ENCODE measurements at regions not wholly inside any gene's neighbourhood (a gene's known extent, or its start where the extent isn't known, plus 50 kb on each side); places are given as distances from the start of the nearest gene placed in this dataset.

DNA sequence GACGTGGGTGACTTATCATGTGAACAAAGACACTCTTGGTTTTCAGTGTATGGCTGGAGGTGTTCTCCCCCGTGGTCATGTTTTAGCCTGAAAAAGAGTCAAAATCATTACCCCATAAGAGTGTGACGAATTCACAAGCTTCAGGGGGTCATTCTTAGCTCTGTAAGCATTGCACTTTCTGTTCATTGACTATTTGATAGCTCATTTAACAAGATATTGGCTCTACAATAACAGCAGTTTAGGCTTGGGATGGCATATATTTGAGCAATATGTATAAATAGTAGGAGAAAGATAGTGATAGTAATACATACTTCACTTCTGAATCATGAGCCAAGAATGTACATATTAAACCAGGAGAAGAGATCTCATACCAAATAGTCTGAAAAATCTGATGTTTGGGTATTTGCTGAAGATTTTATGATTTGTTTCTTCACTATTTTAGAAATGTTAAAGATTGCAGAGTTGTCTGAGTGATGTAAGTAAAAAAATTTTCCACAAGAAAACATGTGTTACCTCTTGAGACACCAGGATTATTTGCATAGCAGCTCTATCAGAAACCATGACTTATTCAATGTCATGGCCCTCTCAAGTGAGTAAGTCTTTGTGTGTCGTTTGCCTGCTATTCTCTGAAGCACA, 996.0 kb downstream of the OTOL1 start:
- BruUV-seq (replicated peaks), result no TSS peak
- H3K9me3 ChIP-seq (ENCODE audit: low read length), result 0 out of 2 replicates have a peak, but pooled peaks cover 7% of the 10 kb centered on the region
- H3K27ac ChIP-seq (ENCODE audit: extremely low read length, insufficient read depth, low read length), result no peak overlapping the region
- intact Hi-C loops (cut with micrococcal nuclease; ENCODE audit: unreplicated experiment), result no loop called here
- no peak overlapping the region for H3K4me2 ChIP-seq (ENCODE audit: low read depth, low read length)
- 0% methylated on average over 4 of the region's 4 CpGs for whole genome bisulfite sequencing (ENCODE audit: low lambda C conversion rate)
- ChIA-PET POLR2A (no interaction called here), CTCF (ENCODE audit: low intra/inter-chr PET ratio, low total read pairs) (no interaction called here)
- H3K79me2 ChIP-seq (ENCODE audit: insufficient read depth, low read length), result no peaks in the 10 kb centered on the region
- no peaks in the 10 kb centered on the region for H3K4me1 ChIP-seq (ENCODE audit: insufficient read depth, low read length)
- H3K27me3 ChIP-seq (ENCODE audit: control insufficient read depth in 1 of 2, insufficient read depth in 2 of 2, low read length in 2 of 2), result no peaks in the 10 kb centered on the region
- H4K20me1 ChIP-seq (ENCODE audit: insufficient read depth, low read length), result no peaks in the 10 kb centered on the region
- in situ Hi-C loops (cut with HindIII; ENCODE audit: extremely low pct_ligation_motif_present, low pct_unique_long_range_greater_than_20kb), result no loop called here
- no peak for DNase-seq (ENCODE audit: low spot score)
- H2AFZ ChIP-seq (ENCODE audit: low read length), result no peak overlapping the region
- no peak overlapping the region for H3K9ac ChIP-seq (ENCODE audit: insufficient read depth, low read depth, low read length)
- no peak for FAIRE-seq
- H3K36me3 ChIP-seq (replicated peaks in 1 of 2; ENCODE audit: control insufficient read depth in 1 of 2, insufficient read depth in 2 of 2, low read length in 2 of 2), result no peaks in the 10 kb centered on the region
- H3K4me3 ChIP-seq (replicated peaks in 1 of 3; ENCODE audit: insufficient read depth in 1 of 3, low read depth in 2 of 3, low read length in 3 of 3), result no peak overlapping the region
- ATAC-seq, result no peak
- TF ChIP-seq, protein P1, sequence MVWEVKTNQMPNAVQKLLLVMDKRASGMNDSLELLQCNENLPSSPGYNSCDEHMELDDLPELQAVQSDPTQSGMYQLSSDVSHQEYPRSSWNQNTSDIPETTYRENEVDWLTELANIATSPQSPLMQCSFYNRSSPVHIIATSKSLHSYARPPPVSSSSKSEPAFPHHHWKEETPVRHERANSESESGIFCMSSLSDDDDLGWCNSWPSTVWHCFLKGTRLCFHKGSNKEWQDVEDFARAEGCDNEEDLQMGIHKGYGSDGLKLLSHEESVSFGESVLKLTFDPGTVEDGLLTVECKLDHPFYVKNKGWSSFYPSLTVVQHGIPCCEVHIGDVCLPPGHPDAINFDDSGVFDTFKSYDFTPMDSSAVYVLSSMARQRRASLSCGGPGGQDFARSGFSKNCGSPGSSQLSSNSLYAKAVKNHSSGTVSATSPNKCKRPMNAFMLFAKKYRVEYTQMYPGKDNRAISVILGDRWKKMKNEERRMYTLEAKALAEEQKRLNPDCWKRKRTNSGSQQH (CRISPR knock-in tag; IDR thresholded peaks at IDR 0.05; ENCODE audit: low read depth), result no peak
- TF ChIP-seq, protein P2, sequence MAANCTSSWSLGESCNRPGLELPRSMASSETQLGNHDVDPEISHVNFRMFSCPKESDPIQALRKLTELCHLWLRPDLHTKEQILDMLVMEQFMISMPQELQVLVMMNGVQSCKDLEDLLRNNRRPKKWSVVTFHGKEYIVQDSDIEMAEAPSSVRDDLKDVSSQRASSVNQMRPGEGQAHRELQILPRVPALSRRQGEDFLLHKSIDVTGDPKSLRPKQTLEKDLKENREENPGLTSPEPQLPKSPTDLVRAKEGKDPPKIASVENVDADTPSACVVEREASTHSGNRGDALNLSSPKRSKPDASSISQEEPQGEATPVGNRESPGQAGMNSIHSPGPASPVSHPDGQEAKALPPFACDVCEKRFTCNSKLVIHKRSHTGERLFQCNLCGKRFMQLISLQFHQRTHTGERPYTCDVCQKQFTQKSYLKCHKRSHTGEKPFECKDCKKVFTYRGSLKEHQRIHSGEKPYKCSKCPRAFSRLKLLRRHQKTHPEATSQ (CRISPR knock-in tag; IDR thresholded peaks at IDR 0.05; ENCODE audit: borderline replicate concordance), result no peak
- TF ChIP-seq ZFP82 (CRISPR knock-in tag; IDR thresholded peaks at IDR 0.05; ENCODE audit: borderline replicate concordance) (no peak), SP5 (CRISPR knock-in tag; IDR thresholded peaks at IDR 0.05; ENCODE audit: borderline replicate concordance, low read depth) (no peak), ZNF235 (CRISPR knock-in tag; IDR thresholded peaks at IDR 0.05; ENCODE audit: borderline replicate concordance) (no peak), AHR (CRISPR knock-in tag; IDR thresholded peaks at IDR 0.05) (no peak), CEBPB (IDR thresholded peaks at IDR 0.05; ENCODE audit: borderline replicate concordance, low read depth, low read length) (no peak)
- TF ChIP-seq, protein P3, sequence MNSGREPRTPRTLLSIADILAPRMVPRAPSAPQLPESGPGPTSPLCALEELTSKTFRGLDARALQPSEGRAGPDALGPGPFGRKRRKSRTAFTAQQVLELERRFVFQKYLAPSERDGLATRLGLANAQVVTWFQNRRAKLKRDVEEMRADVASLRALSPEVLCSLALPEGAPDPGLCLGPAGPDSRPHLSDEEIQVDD (CRISPR knock-in tag; IDR thresholded peaks at IDR 0.05; ENCODE audit: borderline replicate concordance), result no peak
- TF ChIP-seq, protein P4, sequence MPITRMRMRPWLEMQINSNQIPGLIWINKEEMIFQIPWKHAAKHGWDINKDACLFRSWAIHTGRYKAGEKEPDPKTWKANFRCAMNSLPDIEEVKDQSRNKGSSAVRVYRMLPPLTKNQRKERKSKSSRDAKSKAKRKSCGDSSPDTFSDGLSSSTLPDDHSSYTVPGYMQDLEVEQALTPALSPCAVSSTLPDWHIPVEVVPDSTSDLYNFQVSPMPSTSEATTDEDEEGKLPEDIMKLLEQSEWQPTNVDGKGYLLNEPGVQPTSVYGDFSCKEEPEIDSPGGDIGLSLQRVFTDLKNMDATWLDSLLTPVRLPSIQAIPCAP (CRISPR knock-in tag; IDR thresholded peaks at IDR 0.05; ENCODE audit: low read depth), result no peak
- TF ChIP-seq, protein P5, sequence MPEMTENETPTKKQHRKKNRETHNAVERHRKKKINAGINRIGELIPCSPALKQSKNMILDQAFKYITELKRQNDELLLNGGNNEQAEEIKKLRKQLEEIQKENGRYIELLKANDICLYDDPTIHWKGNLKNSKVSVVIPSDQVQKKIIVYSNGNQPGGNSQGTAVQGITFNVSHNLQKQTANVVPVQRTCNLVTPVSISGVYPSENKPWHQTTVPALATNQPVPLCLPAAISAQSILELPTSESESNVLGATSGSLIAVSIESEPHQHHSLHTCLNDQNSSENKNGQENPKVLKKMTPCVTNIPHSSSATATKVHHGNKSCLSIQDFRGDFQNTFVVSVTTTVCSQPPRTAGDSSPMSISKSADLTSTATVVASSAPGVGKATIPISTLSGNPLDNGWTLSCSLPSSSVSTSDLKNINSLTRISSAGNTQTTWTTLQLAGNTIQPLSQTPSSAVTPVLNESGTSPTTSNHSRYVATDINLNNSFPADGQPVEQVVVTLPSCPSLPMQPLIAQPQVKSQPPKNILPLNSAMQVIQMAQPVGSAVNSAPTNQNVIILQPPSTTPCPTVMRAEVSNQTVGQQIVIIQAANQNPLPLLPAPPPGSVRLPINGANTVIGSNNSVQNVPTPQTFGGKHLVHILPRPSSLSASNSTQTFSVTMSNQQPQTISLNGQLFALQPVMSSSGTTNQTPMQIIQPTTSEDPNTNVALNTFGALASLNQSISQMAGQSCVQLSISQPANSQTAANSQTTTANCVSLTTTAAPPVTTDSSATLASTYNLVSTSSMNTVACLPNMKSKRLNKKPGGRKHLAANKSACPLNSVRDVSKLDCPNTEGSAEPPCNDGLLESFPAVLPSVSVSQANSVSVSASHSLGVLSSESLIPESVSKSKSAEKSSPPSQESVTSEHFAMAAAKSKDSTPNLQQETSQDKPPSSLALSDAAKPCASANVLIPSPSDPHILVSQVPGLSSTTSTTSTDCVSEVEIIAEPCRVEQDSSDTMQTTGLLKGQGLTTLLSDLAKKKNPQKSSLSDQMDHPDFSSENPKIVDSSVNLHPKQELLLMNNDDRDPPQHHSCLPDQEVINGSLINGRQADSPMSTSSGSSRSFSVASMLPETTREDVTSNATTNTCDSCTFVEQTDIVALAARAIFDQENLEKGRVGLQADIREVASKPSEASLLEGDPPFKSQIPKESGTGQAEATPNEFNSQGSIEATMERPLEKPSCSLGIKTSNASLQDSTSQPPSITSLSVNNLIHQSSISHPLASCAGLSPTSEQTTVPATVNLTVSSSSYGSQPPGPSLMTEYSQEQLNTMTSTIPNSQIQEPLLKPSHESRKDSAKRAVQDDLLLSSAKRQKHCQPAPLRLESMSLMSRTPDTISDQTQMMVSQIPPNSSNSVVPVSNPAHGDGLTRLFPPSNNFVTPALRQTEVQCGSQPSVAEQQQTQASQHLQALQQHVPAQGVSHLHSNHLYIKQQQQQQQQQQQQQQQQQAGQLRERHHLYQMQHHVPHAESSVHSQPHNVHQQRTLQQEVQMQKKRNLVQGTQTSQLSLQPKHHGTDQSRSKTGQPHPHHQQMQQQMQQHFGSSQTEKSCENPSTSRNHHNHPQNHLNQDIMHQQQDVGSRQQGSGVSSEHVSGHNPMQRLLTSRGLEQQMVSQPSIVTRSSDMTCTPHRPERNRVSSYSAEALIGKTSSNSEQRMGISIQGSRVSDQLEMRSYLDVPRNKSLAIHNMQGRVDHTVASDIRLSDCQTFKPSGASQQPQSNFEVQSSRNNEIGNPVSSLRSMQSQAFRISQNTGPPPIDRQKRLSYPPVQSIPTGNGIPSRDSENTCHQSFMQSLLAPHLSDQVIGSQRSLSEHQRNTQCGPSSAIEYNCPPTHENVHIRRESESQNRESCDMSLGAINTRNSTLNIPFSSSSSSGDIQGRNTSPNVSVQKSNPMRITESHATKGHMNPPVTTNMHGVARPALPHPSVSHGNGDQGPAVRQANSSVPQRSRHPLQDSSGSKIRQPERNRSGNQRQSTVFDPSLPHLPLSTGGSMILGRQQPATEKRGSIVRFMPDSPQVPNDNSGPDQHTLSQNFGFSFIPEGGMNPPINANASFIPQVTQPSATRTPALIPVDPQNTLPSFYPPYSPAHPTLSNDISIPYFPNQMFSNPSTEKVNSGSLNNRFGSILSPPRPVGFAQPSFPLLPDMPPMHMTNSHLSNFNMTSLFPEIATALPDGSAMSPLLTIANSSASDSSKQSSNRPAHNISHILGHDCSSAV (CRISPR knock-in tag; IDR thresholded peaks at IDR 0.05; ENCODE audit: borderline replicate concordance), result no peak

All from HepG2 (cell line).